Transverse colon (tissue), 3 donors: ENCODE measurements at regions not wholly inside any gene's neighbourhood (a gene's known extent, or its start where the extent isn't known, plus 50 kb on each side); places are given as distances from the start of the nearest gene placed in this dataset.

ENCODE experiments used
- EP300 ChIP-seq: sonication (generic); formaldehyde crosslinking; IDR thresholded peaks from one replicate; pipeline ENCODE4 v1.6.1; 2017; ENCODE audit warnings: antibody characterized with exemption, low read depth
- TF ChIP-seq, protein P1 (sequence below), 5 experiments: fragments of 200-600 bp in 3 of 5; fragments of 450-650 bp in 2 of 5; sonication (generic) in 3 of 5; IDR thresholded peaks; 1 replicate in 2 of 5; 2 replicates in 3 of 5; pipeline ENCODE4 v1.5.1; 2016 to 2017; ENCODE audit warnings: antibody characterized with exemption in 5 of 5, inconsistent platforms in 3 of 5, mild to moderate bottlenecking in 2 of 5, moderate library complexity in 1 of 5

GRCh38 chr5:74363603-74364205 lies 276.8 kb downstream of the ENC1 start:
- TF ChIP-seq, protein P1, sequence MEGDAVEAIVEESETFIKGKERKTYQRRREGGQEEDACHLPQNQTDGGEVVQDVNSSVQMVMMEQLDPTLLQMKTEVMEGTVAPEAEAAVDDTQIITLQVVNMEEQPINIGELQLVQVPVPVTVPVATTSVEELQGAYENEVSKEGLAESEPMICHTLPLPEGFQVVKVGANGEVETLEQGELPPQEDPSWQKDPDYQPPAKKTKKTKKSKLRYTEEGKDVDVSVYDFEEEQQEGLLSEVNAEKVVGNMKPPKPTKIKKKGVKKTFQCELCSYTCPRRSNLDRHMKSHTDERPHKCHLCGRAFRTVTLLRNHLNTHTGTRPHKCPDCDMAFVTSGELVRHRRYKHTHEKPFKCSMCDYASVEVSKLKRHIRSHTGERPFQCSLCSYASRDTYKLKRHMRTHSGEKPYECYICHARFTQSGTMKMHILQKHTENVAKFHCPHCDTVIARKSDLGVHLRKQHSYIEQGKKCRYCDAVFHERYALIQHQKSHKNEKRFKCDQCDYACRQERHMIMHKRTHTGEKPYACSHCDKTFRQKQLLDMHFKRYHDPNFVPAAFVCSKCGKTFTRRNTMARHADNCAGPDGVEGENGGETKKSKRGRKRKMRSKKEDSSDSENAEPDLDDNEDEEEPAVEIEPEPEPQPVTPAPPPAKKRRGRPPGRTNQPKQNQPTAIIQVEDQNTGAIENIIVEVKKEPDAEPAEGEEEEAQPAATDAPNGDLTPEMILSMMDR (IDR thresholded peaks at IDR 0.05) = no peak
- TF ChIP-seq EP300 = no peak
